ENCODE measurements at regions not wholly inside any gene's neighbourhood (a gene's known extent, or its start where the extent isn't known, plus 50 kb on each side); places are given as distances from the start of the nearest gene placed in this dataset.
"Not testable (repeated sequence)": the region's sequence is repeated elsewhere in the genome, so short reads cannot be mapped to it uniquely, and the experiment has no call there.

GRCh38 chr13:109329175-109329574 is 457.2 kb downstream of the IRS2 start:
- Histone ChIP-seq H3K36me3 (ENCODE audit: control insufficient read depth, insufficient read depth, low read length) (no peaks in the 10 kb centered on the region), H3K4me3 (ENCODE audit: low read depth, low read length) (no peak overlapping the region), H3K9ac (ENCODE audit: low read depth, low read length) (no peak overlapping the region), H3K9me3 (ENCODE audit: control insufficient read depth, insufficient read depth, low read length) (no peaks in the 10 kb centered on the region), H3K4me1 (ENCODE audit: control insufficient read depth, insufficient read depth, low read length) (no peaks in the 10 kb centered on the region), H3K27me3 (ENCODE audit: control insufficient read depth, insufficient read depth, low read length) (no peaks in the 10 kb centered on the region)

- no peaks in the 10 kb centered on the region for H3K9me3 ChIP-seq (ENCODE audit: control insufficient read depth, insufficient read depth, low read length)
- H3K36me3 ChIP-seq (ENCODE audit: control insufficient read depth, insufficient read depth, low read length), result no peaks in the 10 kb centered on the region
- H3K4me1 ChIP-seq (ENCODE audit: control insufficient read depth, insufficient read depth, low read length), result no peaks in the 10 kb centered on the region
- H3K27me3 ChIP-seq (ENCODE audit: control insufficient read depth, insufficient read depth, low read length), result no peaks in the 10 kb centered on the region
- H3K9ac ChIP-seq (ENCODE audit: low read depth, low read length), result no peak overlapping the region
- H3K4me3 ChIP-seq (ENCODE audit: low read depth, low read length), result no peak overlapping the region
Measured at GRCh38 chr13:109326601-109327000, 459.8 kb downstream of the IRS2 start.

DNA sequence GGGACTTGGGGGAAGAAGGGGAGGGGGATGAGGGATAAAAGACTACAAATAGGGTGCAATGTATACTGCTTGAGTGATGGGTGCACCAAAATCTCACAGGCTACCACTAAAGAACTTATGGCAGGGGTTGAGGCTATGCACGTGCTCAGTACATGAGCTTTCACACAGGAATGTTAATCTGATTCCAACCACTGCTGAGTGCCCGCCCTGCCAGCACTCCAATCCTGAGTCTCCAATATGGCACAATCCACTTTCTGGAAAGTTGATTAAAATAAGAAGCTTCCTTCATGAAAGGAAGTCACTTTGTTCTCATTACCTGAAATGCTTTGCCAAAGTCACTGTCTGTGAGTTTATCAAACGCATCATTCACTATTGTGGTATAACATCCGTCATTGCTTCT is 463.0 kb downstream of the IRS2 start:
- no peaks in the 10 kb centered on the region for H3K36me3 ChIP-seq (ENCODE audit: control insufficient read depth, insufficient read depth, low read length)
- no peaks in the 10 kb centered on the region for H3K9me3 ChIP-seq (ENCODE audit: control insufficient read depth, insufficient read depth, low read length)
- no peaks in the 10 kb centered on the region for H3K27me3 ChIP-seq (ENCODE audit: control insufficient read depth, insufficient read depth, low read length)
- no peak overlapping the region for H3K9ac ChIP-seq (ENCODE audit: low read depth, low read length)
- H3K4me1 ChIP-seq (ENCODE audit: control insufficient read depth, insufficient read depth, low read length), result no peaks in the 10 kb centered on the region
- H3K4me3 ChIP-seq (ENCODE audit: low read depth, low read length), result no peak overlapping the region

GRCh38 chr13:109318945-109319590 is 467.3 kb downstream of the IRS2 start:
- no peaks in the 10 kb centered on the region for H3K4me1 ChIP-seq (ENCODE audit: control insufficient read depth, insufficient read depth, low read length)
- no peaks in the 10 kb centered on the region for H3K36me3 ChIP-seq (ENCODE audit: control insufficient read depth, insufficient read depth, low read length)
- no peak overlapping the region for H3K9ac ChIP-seq (ENCODE audit: low read depth, low read length)
- H3K27me3 ChIP-seq (ENCODE audit: control insufficient read depth, insufficient read depth, low read length), result no peaks in the 10 kb centered on the region
- H3K4me3 ChIP-seq (ENCODE audit: low read depth, low read length), result no peak overlapping the region
- no peaks in the 10 kb centered on the region for H3K9me3 ChIP-seq (ENCODE audit: control insufficient read depth, insufficient read depth, low read length)

- Histone ChIP-seq H3K27me3 (ENCODE audit: control insufficient read depth, insufficient read depth, low read length) (no peaks in the 10 kb centered on the region), H3K4me1 (ENCODE audit: control insufficient read depth, insufficient read depth, low read length) (no peaks in the 10 kb centered on the region), H3K36me3 (ENCODE audit: control insufficient read depth, insufficient read depth, low read length) (no peaks in the 10 kb centered on the region), H3K4me3 (ENCODE audit: low read depth, low read length) (no peak overlapping the region), H3K9me3 (ENCODE audit: control insufficient read depth, insufficient read depth, low read length) (no peaks in the 10 kb centered on the region), H3K9ac (ENCODE audit: low read depth, low read length) (no peak overlapping the region)
Measured at GRCh38 chr13:109315481-109315880, 470.9 kb downstream of the IRS2 start.

- Histone ChIP-seq H3K9ac (ENCODE audit: low read depth, low read length) (no peak overlapping the region), H3K27me3 (ENCODE audit: control insufficient read depth, insufficient read depth, low read length) (no peaks in the 10 kb centered on the region), H3K4me1 (ENCODE audit: control insufficient read depth, insufficient read depth, low read length) (no peaks in the 10 kb centered on the region), H3K4me3 (ENCODE audit: low read depth, low read length) (no peak overlapping the region), H3K36me3 (ENCODE audit: control insufficient read depth, insufficient read depth, low read length) (no peaks in the 10 kb centered on the region), H3K9me3 (ENCODE audit: control insufficient read depth, insufficient read depth, low read length) (no peaks in the 10 kb centered on the region)
Measured at GRCh38 chr13:109314101-109314500, 472.3 kb downstream of the IRS2 start.

- Histone ChIP-seq H3K4me1 (ENCODE audit: control insufficient read depth, insufficient read depth, low read length) (no peaks in the 10 kb centered on the region), H3K9me3 (ENCODE audit: control insufficient read depth, insufficient read depth, low read length) (no peaks in the 10 kb centered on the region), H3K9ac (ENCODE audit: low read depth, low read length) (no peak overlapping the region), H3K4me3 (ENCODE audit: low read depth, low read length) (no peak overlapping the region), H3K36me3 (ENCODE audit: control insufficient read depth, insufficient read depth, low read length) (no peaks in the 10 kb centered on the region), H3K27me3 (ENCODE audit: control insufficient read depth, insufficient read depth, low read length) (no peaks in the 10 kb centered on the region)
Measured at GRCh38 chr13:109312399-109312798, 474.0 kb downstream of the IRS2 start.

DNA sequence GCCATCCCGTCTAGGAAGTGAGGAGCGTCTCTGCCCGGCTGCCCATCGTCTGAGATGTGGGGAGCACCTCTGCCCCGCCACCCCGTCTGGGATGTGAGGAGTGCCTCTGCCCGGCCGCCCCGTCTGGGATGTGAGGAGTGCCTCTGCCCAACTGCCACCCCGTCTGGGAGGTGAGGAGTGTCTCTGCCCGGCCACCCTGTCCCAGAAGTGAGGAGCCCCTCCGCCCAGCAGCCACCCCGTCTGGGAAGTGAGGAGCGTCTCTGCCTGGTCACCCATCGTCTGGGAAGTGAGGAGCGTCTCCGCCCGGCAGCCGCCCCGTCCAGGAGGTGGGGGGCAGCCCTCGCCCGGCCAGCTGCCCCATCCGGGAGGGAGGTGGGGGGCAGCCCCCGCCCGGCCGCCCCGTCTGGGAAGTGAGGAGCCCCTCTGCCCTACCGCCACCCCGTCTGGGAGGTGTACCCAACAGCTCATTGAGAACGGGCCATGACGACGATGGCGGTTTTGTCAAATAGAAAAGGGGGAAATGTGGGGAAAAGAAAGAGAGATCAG is 474.9 kb downstream of the IRS2 start:
- not testable (repeated sequence) for H3K27me3 ChIP-seq (ENCODE audit: control insufficient read depth, insufficient read depth, low read length); H3K36me3 ChIP-seq (ENCODE audit: control insufficient read depth, insufficient read depth, low read length); H3K4me3 ChIP-seq (ENCODE audit: low read depth, low read length); H3K9me3 ChIP-seq (ENCODE audit: control insufficient read depth, insufficient read depth, low read length); H3K9ac ChIP-seq (ENCODE audit: low read depth, low read length); H3K4me1 ChIP-seq (ENCODE audit: control insufficient read depth, insufficient read depth, low read length)

- no peaks in the 10 kb centered on the region for H3K27me3 ChIP-seq (ENCODE audit: control insufficient read depth, insufficient read depth, low read length)
- H3K36me3 ChIP-seq (ENCODE audit: control insufficient read depth, insufficient read depth, low read length), result no peaks in the 10 kb centered on the region
- H3K9ac ChIP-seq (ENCODE audit: low read depth, low read length), result no peak overlapping the region
- H3K9me3 ChIP-seq (ENCODE audit: control insufficient read depth, insufficient read depth, low read length), result no peaks in the 10 kb centered on the region
- H3K4me1 ChIP-seq (ENCODE audit: control insufficient read depth, insufficient read depth, low read length), result no peaks in the 10 kb centered on the region
- H3K4me3 ChIP-seq (ENCODE audit: low read depth, low read length), result no peak overlapping the region
Measured at GRCh38 chr13:109309625-109310363, 476.6 kb downstream of the IRS2 start.

GRCh38 chr13:109307027-109307426 is 479.4 kb downstream of the IRS2 start:
- Histone ChIP-seq H3K4me3 (ENCODE audit: low read depth, low read length) (no peak overlapping the region), H3K36me3 (ENCODE audit: control insufficient read depth, insufficient read depth, low read length) (no peaks in the 10 kb centered on the region), H3K9me3 (ENCODE audit: control insufficient read depth, insufficient read depth, low read length) (no peaks in the 10 kb centered on the region), H3K9ac (ENCODE audit: low read depth, low read length) (no peak overlapping the region), H3K27me3 (ENCODE audit: control insufficient read depth, insufficient read depth, low read length) (no peaks in the 10 kb centered on the region), H3K4me1 (ENCODE audit: control insufficient read depth, insufficient read depth, low read length) (no peaks in the 10 kb centered on the region)

DNA sequence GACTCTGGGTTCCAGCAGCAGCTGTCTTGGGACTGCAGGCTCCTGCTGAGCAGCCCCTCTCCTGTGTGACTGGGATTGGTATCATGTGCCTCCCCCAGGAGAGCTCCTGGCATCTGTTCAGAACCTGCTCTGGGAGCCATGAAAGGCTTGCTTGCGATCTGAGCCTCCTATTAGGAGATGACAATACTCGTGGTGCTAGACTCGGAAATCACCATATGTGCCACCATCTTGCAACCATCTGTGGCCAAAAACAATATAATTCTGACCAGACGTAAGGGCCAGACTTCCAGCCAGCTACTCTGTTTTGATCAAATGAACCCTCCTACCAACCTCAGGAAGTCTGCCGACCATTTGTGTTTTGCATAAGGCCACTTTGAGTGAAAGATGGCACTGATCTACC is 484.7 kb downstream of the IRS2 start:
- Histone ChIP-seq H3K9me3 (ENCODE audit: control insufficient read depth, insufficient read depth, low read length) (no peaks in the 10 kb centered on the region), H3K9ac (ENCODE audit: low read depth, low read length) (no peak overlapping the region), H3K36me3 (ENCODE audit: control insufficient read depth, insufficient read depth, low read length) (no peaks in the 10 kb centered on the region), H3K4me1 (ENCODE audit: control insufficient read depth, insufficient read depth, low read length) (no peaks in the 10 kb centered on the region), H3K27me3 (ENCODE audit: control insufficient read depth, insufficient read depth, low read length) (no peaks in the 10 kb centered on the region), H3K4me3 (ENCODE audit: low read depth, low read length) (no peak overlapping the region)

- Histone ChIP-seq H3K9ac (ENCODE audit: low read depth, low read length) (no peak overlapping the region), H3K9me3 (ENCODE audit: control insufficient read depth, insufficient read depth, low read length) (no peaks in the 10 kb centered on the region), H3K27me3 (ENCODE audit: control insufficient read depth, insufficient read depth, low read length) (no peaks in the 10 kb centered on the region), H3K4me1 (ENCODE audit: control insufficient read depth, insufficient read depth, low read length) (no peaks in the 10 kb centered on the region), H3K4me3 (ENCODE audit: low read depth, low read length) (no peak overlapping the region), H3K36me3 (ENCODE audit: control insufficient read depth, insufficient read depth, low read length) (no peaks in the 10 kb centered on the region)
Measured at GRCh38 chr13:109301276-109301675, 485.1 kb downstream of the IRS2 start.
